Transverse colon (tissue), 1 donor: ENCODE measurements at regions not wholly inside any gene's neighbourhood (a gene's known extent, or its start where the extent isn't known, plus 50 kb on each side); places are given as distances from the start of the nearest gene placed in this dataset.

Experiments used
- EP300 ChIP-seq: sonication (generic); formaldehyde crosslinking; IDR thresholded peaks from one replicate; pipeline ENCODE4 v1.6.1; 2017; ENCODE audit warnings: antibody characterized with exemption, low read depth
- POLR2A ChIP-seq: fragments of 450-650 bp; IDR thresholded peaks from one replicate; pipeline ENCODE4 v1.6.1; 2016; ENCODE audit warnings: antibody characterized with exemption, mild to moderate bottlenecking, moderate library complexity

DNA sequence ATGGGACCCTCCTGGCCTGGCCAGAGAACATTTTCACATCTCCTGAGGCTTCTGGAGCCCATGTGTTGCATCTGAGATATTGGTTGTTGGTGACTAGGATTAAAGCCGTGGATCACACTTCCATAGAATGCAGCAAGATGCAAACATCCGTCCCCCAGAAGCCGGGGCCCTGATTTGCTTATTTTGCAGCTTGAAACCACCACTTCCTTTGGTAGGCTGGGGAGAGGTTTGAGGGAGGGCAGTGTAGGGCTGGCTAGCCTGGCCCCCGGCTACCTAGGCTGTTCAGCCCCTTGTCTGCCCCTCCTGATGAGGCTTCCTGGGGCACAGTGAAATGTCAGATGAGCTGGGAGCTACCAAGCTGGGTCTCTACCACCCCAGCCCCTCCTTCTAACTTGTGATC is 209.7 kb upstream of the PWP1 start:
- TF ChIP-seq POLR2A (no peak), EP300 (no peak)
